GM23338 (cell line): ENCODE measurements at regions not wholly inside any gene's neighbourhood (a gene's known extent, or its start where the extent isn't known, plus 50 kb on each side); places are given as distances from the start of the nearest gene placed in this dataset.

Source experiments
- STAT1 ChIP-seq: IDR thresholded peaks from one replicate; pipeline ENCODE4 v1.6.1; 2016; ENCODE audit warnings: antibody characterized with exemption; ENCODE audit not compliant: unreplicated experiment
- TF ChIP-seq, protein P1 (sequence below): IDR thresholded peaks from one replicate; pipeline ENCODE4 v1.6.1; 2018; ENCODE audit warnings: antibody characterized with exemption; ENCODE audit not compliant: unreplicated experiment

DNA sequence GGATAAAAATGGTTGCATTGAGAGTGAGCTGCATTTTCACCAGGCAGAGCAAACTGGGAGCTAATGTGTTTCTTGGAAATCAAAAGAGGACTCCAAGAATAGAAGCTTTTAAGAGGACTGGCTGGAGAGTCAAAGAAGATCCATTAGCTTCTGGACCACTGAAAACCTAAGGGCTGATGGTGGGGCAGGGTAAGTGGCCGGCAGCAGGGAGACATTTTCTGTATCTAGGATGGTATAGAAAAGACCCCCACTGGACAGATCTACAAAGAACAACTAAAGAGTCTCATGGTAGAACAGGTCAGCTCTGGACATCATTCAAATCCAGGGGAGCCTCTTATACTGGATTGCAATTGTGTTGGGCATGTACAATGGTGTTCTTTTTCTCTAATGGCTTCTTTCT lies 262.3 kb downstream of the PTGER3 start:
- no peak for TF ChIP-seq STAT1
- TF ChIP-seq, protein P1, sequence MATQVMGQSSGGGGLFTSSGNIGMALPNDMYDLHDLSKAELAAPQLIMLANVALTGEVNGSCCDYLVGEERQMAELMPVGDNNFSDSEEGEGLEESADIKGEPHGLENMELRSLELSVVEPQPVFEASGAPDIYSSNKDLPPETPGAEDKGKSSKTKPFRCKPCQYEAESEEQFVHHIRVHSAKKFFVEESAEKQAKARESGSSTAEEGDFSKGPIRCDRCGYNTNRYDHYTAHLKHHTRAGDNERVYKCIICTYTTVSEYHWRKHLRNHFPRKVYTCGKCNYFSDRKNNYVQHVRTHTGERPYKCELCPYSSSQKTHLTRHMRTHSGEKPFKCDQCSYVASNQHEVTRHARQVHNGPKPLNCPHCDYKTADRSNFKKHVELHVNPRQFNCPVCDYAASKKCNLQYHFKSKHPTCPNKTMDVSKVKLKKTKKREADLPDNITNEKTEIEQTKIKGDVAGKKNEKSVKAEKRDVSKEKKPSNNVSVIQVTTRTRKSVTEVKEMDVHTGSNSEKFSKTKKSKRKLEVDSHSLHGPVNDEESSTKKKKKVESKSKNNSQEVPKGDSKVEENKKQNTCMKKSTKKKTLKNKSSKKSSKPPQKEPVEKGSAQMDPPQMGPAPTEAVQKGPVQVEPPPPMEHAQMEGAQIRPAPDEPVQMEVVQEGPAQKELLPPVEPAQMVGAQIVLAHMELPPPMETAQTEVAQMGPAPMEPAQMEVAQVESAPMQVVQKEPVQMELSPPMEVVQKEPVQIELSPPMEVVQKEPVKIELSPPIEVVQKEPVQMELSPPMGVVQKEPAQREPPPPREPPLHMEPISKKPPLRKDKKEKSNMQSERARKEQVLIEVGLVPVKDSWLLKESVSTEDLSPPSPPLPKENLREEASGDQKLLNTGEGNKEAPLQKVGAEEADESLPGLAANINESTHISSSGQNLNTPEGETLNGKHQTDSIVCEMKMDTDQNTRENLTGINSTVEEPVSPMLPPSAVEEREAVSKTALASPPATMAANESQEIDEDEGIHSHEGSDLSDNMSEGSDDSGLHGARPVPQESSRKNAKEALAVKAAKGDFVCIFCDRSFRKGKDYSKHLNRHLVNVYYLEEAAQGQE: no peak
